HG03095 (cell line): ENCODE measurements at regions not wholly inside any gene's neighbourhood (a gene's known extent, or its start where the extent isn't known, plus 50 kb on each side); places are given as distances from the start of the nearest gene placed in this dataset.

ENCODE experiments used
- ATAC-seq: cut with Tn5 transposase; IDR thresholded peaks from one replicate; pipeline ENCODE4 v1.9.1; 2021; ENCODE audit warnings: moderate library complexity; ENCODE audit not compliant: unreplicated experiment

- ATAC-seq, result no peak
Observed at GRCh38 chr9:126218359-126219125, 108.1 kb upstream of the MVB12B start.

GRCh38 chr9:126219166-126219565, 107.5 kb upstream of the MVB12B start:
- ATAC-seq, result no peak

GRCh38 chr9:126219648-126220063, 107.0 kb upstream of the MVB12B start:
- ATAC-seq, result no peak

- ATAC-seq, result no peak
Observed at GRCh38 chr9:126221480-126221879, 105.1 kb upstream of the MVB12B start.

DNA sequence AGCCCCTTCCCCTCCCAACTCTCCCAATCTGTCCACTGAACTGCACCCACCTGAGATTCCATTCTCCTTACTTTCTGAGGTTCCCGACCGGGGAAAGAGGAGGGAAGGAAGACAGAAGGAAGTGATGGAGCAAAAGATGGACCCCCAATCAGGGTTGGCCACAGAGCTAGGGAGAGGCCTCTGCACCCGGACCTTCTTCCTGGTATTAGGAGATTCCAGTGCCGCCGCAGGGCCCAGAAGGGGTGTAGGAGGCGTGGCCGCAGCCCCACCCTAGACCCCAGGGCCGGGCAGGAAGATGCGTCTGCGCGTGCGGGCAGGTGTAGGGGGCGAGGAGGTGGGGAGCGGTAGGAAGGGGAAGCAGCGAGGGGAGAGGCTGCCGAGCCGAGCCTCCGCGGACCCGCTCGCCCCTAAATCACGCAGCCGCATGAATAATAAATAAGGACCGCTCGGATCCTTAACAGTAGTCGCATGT, 104.2 kb upstream of the MVB12B start:
- no peak for ATAC-seq

- no peak for ATAC-seq
Observed at GRCh38 chr9:126222835-126223431, 103.7 kb upstream of the MVB12B start.

DNA sequence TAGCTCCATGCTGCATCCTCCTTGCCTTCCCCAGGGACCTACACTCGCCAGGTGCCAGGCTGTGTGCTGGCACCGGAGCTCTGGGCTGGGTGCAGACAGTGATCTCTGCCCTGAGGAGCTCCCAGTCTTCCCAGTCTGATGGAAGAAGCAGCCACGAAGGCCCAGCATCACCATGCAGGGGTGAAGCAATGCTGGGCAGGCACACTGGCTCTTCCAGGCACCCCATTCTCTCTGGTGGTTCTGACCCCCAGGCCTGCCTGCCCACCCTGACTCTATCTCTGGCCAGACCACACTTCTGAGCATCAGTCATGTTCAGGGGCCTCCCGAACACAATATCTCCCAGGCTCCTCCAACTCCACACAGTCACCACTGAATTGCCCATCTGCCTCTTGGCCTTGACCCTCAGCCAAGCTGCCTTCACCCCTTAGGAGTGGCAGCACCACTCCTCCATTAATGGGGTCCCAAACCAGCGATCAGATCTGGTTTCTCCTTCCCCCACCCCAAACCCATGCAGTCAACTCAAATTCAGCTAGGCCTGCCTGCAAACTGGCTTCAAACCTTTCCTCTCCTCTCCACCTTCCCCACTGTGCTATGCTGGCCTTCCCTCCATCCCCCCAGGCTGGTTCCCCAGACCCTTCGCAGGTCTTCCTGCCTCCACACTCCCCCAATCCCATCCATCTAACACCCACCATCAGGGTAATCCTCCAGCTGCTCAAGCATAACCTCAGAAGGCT, 102.7 kb upstream of the MVB12B start:
- no peak for ATAC-seq

DNA sequence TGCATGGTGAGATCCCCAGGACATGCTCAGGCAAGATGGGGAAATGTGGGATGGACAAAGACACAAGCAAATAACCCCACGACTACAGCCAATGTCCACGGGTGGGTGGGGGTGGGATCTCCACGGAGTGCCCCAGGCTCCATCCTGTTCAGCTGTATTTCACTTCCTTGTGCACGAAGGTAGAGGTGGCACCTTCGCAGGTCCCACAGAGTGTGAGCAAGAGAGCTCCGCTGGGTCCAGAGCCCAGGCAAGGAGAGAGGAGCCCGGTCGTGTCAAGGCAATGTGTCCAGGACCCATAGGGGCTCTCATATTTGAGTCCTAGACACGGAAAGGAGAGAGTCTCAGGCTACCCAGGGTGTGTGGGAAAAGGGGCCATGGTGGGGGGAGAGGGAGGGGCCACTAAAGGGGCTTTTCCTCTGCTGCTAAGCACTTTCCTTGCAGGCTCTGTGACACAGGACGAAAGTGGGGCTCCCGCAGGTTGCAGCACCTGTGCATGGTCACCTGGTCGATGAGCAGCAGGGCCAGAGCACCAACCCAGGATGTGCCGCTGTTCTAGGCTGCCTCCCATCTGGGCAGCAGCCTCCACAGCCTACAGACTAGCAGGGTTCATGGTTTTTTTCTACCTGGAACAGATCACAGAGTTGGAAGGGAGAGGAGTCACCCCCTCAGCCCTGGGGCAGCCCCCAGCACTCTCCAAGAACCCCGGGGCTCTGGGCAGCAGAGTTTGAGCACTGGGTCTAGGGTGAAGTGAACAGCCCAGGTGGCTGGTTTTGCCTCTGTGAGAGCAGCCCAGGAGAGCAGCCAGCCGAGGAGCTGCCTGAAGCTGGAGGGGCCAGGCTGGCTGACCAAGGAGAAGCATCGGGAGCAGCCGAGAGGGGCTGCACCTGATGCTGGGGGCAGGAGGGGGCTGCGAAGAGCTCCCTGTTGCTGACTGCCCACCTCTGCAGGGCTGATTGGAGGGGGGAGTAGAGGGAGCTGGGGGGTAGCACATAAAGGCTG, 100.7 kb upstream of the MVB12B start:
- no peak for ATAC-seq

DNA sequence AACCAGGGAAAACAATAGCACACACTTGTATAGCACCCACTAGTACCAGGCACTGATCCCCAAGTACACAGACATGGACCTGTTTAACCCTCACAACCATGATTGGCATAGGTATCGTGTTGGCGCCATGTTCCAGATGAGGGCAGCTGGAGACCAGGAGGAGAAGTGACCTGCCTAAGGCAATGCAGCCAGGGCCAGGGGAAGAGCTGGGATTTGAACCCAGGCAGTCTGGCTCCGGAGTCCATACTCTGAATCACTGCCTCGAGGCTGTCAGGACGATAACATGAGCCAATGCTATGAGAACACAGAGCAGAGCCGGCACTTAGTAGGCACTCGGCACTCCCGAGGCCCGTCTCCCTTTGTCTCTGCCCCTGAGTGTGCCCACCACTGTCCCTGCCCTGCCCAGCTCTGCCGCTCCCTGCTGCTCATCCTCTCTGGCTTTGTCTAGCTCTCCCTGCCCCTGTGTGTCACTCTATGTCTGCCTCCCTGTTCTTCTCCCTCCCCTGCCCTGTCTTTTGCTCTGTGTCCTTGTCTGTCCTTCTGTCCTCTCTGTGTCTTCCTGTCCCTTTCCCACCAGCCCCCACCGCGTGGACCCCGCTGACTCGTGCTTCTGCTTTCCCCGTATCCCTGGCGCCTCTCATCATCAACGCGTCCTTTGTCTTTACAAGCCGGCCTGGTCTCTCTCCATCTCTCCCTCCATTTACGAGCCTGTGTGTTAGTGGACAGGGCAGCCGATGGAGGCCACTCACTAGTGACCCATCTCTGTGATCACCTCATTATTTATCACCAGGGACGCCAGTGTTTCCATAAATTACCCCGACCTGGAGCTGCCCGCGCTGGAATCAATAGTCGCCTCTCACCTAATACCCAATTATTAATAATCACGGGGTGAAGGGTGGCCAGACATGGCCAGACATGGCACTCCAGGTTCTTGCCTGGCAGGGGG, 99.4 kb upstream of the MVB12B start:
- no peak for ATAC-seq

DNA sequence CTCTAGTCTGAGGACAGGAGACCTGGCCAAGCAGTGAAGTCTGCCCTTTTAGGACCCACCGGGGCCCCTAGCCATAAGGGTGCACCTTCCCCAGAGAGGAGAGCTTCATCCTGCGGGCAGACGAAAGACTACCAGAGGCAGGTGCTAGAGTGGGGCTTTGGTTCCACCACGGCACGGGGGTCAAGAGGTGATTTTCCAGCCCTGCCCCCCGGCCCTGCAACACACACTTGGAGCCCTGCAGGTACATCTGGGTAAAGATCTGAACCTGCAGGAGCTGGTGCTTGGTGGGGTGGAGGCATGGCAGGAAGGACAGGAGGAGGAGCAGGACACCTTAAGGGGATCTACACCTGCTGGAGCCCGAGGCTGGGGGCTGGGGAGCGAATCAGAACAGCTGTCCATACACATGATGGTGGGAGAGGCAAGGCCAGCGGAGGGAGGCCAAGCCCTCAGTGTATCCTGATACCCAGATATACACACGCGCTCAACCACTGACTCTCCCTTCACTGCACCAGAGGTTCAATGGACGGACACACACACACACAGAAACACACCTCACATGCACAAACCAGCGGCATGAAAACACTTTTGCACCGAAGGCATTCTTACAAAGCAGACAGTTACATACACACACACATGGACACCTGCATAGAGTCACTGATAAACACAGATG, 98.4 kb upstream of the MVB12B start:
- no peak for ATAC-seq

- no peak for ATAC-seq
Observed at GRCh38 chr9:126228781-126229444, 97.7 kb upstream of the MVB12B start.

DNA sequence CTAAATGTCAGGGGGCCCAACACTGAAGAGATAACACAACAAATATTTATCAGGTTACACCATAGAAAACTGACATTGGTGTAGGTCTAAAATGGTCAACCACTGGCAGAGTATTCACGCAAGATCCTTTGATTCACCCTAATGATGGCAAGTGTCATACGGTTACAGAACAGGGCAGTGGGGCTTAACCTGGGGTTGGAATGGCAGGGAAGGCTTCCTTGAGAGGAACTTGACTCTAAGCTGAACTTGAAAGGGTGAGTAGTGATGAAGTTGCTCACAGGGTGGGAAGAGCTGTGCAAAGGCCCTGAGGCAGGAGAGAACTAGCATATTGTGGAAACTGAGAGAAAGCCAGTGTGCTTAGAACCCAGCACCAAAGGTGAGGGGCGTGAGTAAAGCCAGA, 97.1 kb upstream of the MVB12B start:
- ATAC-seq, result no peak

DNA sequence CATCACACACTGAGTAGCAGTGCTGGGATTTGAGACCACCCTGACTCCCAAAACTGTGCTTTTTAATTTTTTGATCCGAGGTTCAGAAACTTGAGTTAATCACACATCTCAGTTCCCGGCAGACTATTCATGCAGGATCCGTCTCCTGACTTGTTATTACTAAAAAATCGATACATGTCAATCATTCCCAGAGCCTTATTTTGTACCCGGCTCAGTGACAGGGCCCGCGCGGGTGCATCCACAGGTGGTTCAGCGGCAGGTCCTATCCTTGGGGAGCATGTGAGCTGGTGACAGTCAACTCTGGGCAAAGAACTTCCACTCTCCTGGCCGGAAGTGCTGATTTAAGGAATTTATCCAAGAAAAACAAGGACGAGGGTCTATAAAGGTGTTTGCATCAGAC, 95.9 kb upstream of the MVB12B start:
- no peak for ATAC-seq

DNA sequence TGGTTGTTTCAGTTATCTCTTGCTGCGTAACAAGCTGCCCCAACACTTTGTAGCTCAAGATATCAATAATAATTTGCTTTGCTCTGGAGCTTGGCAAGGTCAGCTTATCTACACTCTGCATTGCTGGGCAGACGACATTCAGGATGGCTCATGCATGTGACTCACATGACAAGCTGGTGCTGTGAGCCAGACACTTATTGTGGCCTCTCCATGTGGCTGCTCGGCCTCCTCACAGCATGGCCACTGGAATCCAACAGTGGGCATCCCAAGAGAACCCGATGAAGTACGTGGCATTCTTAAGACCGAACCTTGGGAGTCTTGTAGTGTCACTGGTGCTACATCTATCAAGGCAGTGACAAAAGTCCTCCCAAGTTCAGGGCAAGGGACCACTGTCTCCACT, 94.2 kb upstream of the MVB12B start:
- ATAC-seq, result no peak

- ATAC-seq, result no peak
Observed at GRCh38 chr9:126233175-126233574, 93.5 kb upstream of the MVB12B start.

- ATAC-seq, result no peak
Observed at GRCh38 chr9:126233913-126234525, 92.6 kb upstream of the MVB12B start.

DNA sequence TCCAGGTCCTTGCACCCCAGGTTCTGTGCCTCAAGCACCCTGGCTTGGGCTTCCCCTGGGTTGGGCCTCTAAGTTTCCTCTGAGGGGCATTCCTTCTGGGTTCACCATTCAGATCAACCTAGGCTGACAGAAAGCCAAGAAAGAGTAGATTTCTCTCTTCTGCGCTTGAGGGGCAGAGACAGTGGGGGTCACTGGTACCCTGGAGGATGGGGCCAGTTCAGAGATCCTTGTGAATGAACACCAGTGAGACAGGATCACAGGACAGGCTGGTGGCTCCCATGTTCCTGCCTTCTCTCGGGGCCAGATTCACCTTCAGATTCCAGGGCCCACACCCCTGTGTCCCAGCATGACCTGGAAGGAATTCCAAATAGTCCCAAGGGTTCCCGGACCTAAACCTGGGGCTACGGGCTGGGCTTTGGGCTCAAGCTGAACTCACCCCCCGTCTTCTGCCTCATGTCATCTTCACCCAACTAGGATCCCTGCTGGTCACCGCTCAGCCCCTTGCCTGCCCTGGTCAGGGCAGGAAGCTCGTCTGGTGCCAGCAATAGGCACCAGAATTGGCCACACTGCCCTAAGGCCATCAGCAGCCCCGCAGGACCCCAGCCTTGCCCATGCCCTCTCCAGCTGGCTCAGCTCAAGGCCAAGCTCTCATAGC, 91.8 kb upstream of the MVB12B start:
- no peak for ATAC-seq
